ENCODE measurements at regions not wholly inside any gene's neighbourhood (a gene's known extent, or its start where the extent isn't known, plus 50 kb on each side); places are given as distances from the start of the nearest gene placed in this dataset.

GRCh38 chr9:135347461-135347860 lies 132.1 kb upstream of the PPP1R26 start:
- no peak for FAIRE-seq
- no peak for TF ChIP-seq CTCF (IDR thresholded peaks at IDR 0.05; ENCODE audit: insufficient read depth, missing control alignments)
- no peak for DNase-seq (ENCODE audit: insufficient read length, low spot score)

GRCh38 chr9:135348076-135348787 lies 131.3 kb upstream of the PPP1R26 start:
- FAIRE-seq (no peak), DNase-seq (ENCODE audit: insufficient read length, low spot score) (no peak)
- TF ChIP-seq CTCF (IDR thresholded peaks at IDR 0.05; ENCODE audit: insufficient read depth, missing control alignments): no peak

GRCh38 chr9:135348788-135349150 lies 130.8 kb upstream of the PPP1R26 start:
- no peak for DNase-seq (ENCODE audit: insufficient read length, low spot score)
- no peak for FAIRE-seq
- no peak for TF ChIP-seq CTCF (IDR thresholded peaks at IDR 0.05; ENCODE audit: insufficient read depth, missing control alignments)

- FAIRE-seq: no peak
- no peak for DNase-seq (ENCODE audit: insufficient read length, low spot score)
- TF ChIP-seq CTCF (IDR thresholded peaks at IDR 0.05; ENCODE audit: insufficient read depth, missing control alignments): no peak
Observed at GRCh38 chr9:135349212-135350002, 130.2 kb upstream of the PPP1R26 start.

- no peak for FAIRE-seq
- no peak for TF ChIP-seq CTCF (IDR thresholded peaks at IDR 0.05; ENCODE audit: insufficient read depth, missing control alignments)
- no peak for DNase-seq (ENCODE audit: insufficient read length, low spot score)
Observed at GRCh38 chr9:135350003-135350315, 129.6 kb upstream of the PPP1R26 start.

- no peak for FAIRE-seq
- DNase-seq (ENCODE audit: insufficient read length, low spot score): no peak
- no peak for TF ChIP-seq CTCF (IDR thresholded peaks at IDR 0.05; ENCODE audit: insufficient read depth, missing control alignments)
Observed at GRCh38 chr9:135353935-135354334, 125.6 kb upstream of the PPP1R26 start.

GRCh38 chr9:135355521-135356011 lies 124.0 kb upstream of the PPP1R26 start:
- DNase-seq (ENCODE audit: insufficient read length, low spot score): no peak
- no peak for FAIRE-seq
- no peak for TF ChIP-seq CTCF (IDR thresholded peaks at IDR 0.05; ENCODE audit: insufficient read depth, missing control alignments)

Measured in D721Med (cell line).